Spinal cord (tissue), 9 donors: ENCODE measurements at regions not wholly inside any gene's neighbourhood (a gene's known extent, or its start where the extent isn't known, plus 50 kb on each side); places are given as distances from the start of the nearest gene placed in this dataset.

ENCODE experiments used
- DNase-seq, 6 donors: peaks; one replicate each; pipeline versions ENCODE4 v3.0.0 to v3.0.0-alpha.2; 2013 to 2015; ENCODE audit warnings: low spot score in 6 of 6, low read depth in 4 of 6
- H3K27ac ChIP-seq: one replicate; pipeline ENCODE4 v1.5.1; 2013; ENCODE audit warnings: low read depth, low read length, control low read depth
- H3K27me3 ChIP-seq: one replicate; pipeline ENCODE4 v1.6.1; 2013; ENCODE audit warnings: low read length; ENCODE audit not compliant: control insufficient read depth, insufficient read depth
- H3K36me3 ChIP-seq: one replicate; pipeline ENCODE4 v1.6.1; 2013; ENCODE audit warnings: low read length; ENCODE audit not compliant: control insufficient read depth, insufficient read depth
- H3K4me1 ChIP-seq: one replicate; pipeline ENCODE4 v1.6.1; 2013; ENCODE audit warnings: low read length; ENCODE audit not compliant: control insufficient read depth, insufficient read depth
- H3K4me3 ChIP-seq: one replicate; pipeline ENCODE4 v1.5.1; 2013; ENCODE audit warnings: low read depth, low read length, control low read depth
- H3K9me3 ChIP-seq: one replicate; pipeline ENCODE4 v1.6.1; 2013; ENCODE audit warnings: low read length; ENCODE audit not compliant: control insufficient read depth, insufficient read depth
- WGBS: methylation state at CpG from one replicate; pipeline ENCODE4 v1.1.5; 2013; ENCODE audit warnings: missing lambda C conversion rate; ENCODE audit not compliant: insufficient coverage; 5-methylcytosine and 5-hydroxymethylcytosine counted together
- donor health status: healthy.

DNA sequence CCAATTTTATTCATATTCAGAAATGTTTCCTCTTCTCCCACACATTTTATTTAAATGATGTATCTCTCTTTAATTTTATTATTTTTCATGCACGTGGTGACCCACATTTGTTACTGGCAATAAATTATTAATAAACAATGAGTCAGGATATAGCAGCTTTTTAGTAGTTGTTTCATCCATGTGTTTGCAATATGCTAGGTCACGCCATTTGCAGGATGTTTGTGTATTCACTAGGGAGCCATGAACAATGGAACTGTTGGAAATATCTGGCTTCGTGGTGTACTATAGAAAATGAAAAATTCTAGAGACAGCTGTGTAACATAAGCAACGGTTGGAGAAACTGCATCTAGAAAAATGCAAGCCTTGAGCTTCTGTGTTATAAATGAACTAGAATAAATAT lies 176.0 kb upstream of the COL3A1 start:
- WGBS, result 51% methylated on average over 2 of the region's 4 CpGs
- H3K27ac ChIP-seq, result no peak overlapping the region
- peak in 2 of 6 donors; percentile 40 to 52 for DNase-seq

GRCh38 chr2:188805219-188805618 lies 169.0 kb upstream of the COL3A1 start:
- DNase-seq, result peak in 1 of 6 donors; percentile 15
- WGBS, result 48% methylated on average over 2 of the region's 4 CpGs
- peaks cover 2% of the 10 kb centered on the region for H3K9me3 ChIP-seq
- H3K36me3 ChIP-seq, result no peaks in the 10 kb centered on the region
- H3K27me3 ChIP-seq, result no peaks in the 10 kb centered on the region
- H3K27ac ChIP-seq, result no peak overlapping the region
- no peak overlapping the region for H3K4me3 ChIP-seq
- no peaks in the 10 kb centered on the region for H3K4me1 ChIP-seq

More for the DNA sequence above, 176.0 kb upstream of the COL3A1 start:
- no peaks in the 10 kb centered on the region for H3K27me3 ChIP-seq
- no peak overlapping the region for H3K4me3 ChIP-seq
- peaks cover 2% of the 10 kb centered on the region for H3K9me3 ChIP-seq
- no peaks in the 10 kb centered on the region for H3K36me3 ChIP-seq
- H3K4me1 ChIP-seq, result no peaks in the 10 kb centered on the region

DNA sequence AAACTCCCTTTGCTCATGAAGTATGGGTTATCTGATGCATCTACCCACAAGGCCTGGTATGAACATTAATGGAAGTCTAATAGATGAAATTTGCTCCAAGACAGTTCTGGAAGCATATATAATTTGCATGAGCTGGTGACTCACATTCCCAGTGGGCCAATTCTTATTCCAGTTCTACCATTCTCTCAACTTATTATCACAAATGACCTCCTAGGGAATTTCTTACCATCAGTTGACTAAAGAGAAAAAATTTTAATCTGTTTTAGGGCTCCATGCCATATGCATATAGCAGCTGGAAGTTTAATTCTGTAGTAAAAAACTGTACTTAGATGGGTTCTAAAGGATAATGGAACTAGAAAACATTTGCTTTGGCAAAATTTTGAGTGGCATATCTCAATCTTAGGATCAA lies 165.2 kb upstream of the COL3A1 start:
- no peak overlapping the region for H3K27ac ChIP-seq
- H3K9me3 ChIP-seq, result no peaks in the 10 kb centered on the region

DNA sequence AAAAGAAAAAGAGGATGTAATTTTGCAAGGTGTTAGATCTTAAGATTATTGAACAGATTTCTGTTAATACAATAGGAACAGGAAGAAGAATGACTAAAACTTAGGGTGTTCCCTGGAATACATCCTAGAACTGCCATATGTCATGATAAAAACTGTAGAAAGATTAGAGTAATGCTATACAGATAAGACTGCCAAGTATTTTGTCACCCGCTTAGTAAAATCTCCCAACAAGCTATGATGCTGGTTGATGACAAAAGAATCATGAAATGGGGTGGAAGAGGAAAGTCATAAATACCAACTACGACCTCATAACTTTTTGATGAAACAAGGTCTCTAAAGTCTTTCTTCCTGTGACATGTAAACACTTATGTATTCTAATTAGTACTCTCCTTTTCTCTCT lies 163.6 kb upstream of the COL3A1 start:
- Histone ChIP-seq H3K4me1 (no peaks in the 10 kb centered on the region), H3K4me3 (no peak overlapping the region), H3K27ac (no peak overlapping the region), H3K27me3 (no peaks in the 10 kb centered on the region), H3K9me3 (no peaks in the 10 kb centered on the region), H3K36me3 (no peaks in the 10 kb centered on the region)
- no CpG with 5 or more reads among the region's 2 CpGs for WGBS
- DNase-seq, result peak in 1 of 6 donors; percentile 73

More for the DNA sequence above, 165.2 kb upstream of the COL3A1 start:
- H3K4me1 ChIP-seq, result no peaks in the 10 kb centered on the region
- no peaks in the 10 kb centered on the region for H3K36me3 ChIP-seq
- H3K27me3 ChIP-seq, result no peaks in the 10 kb centered on the region
- peak in 1 of 6 donors; percentile 39 for DNase-seq
- no peak overlapping the region for H3K4me3 ChIP-seq

GRCh38 chr2:188811522-188811921 lies 162.7 kb upstream of the COL3A1 start:
- Histone ChIP-seq H3K4me1 (no peaks in the 10 kb centered on the region), H3K36me3 (no peaks in the 10 kb centered on the region), H3K27ac (no peak overlapping the region), H3K27me3 (no peaks in the 10 kb centered on the region), H3K4me3 (no peak overlapping the region), H3K9me3 (no peaks in the 10 kb centered on the region)
- no CpG with 5 or more reads among the region's 1 CpG for WGBS
- DNase-seq, result no peak

GRCh38 chr2:188813315-188813714 lies 160.9 kb upstream of the COL3A1 start:
- Histone ChIP-seq H3K27me3 (no peaks in the 10 kb centered on the region), H3K4me3 (no peak overlapping the region), H3K27ac (no peak overlapping the region), H3K36me3 (no peaks in the 10 kb centered on the region), H3K9me3 (no peaks in the 10 kb centered on the region), H3K4me1 (no peaks in the 10 kb centered on the region)
- no CpG with 5 or more reads among the region's 3 CpGs for WGBS
- no peak for DNase-seq

GRCh38 chr2:188813857-188814256 lies 160.3 kb upstream of the COL3A1 start:
- Histone ChIP-seq H3K36me3 (no peaks in the 10 kb centered on the region), H3K4me1 (no peaks in the 10 kb centered on the region), H3K4me3 (no peak overlapping the region), H3K9me3 (no peaks in the 10 kb centered on the region), H3K27me3 (no peaks in the 10 kb centered on the region), H3K27ac (no peak overlapping the region)
- 90% methylated on average over 3 of the region's 5 CpGs for WGBS
- DNase-seq, result no peak

- no CpG with 5 or more reads among the region's 1 CpG for WGBS
- no peaks in the 10 kb centered on the region for H3K36me3 ChIP-seq
- DNase-seq, result no peak
- H3K27ac ChIP-seq, result no peak overlapping the region
- H3K27me3 ChIP-seq, result no peaks in the 10 kb centered on the region
- peaks cover 5% of the 10 kb centered on the region for H3K9me3 ChIP-seq
- H3K4me3 ChIP-seq, result no peak overlapping the region
- no peaks in the 10 kb centered on the region for H3K4me1 ChIP-seq
These were observed 155.2 kb upstream of the COL3A1 start for GRCh38 chr2:188819011-188819410.

- Histone ChIP-seq H3K9me3 (peaks cover 5% of the 10 kb centered on the region), H3K36me3 (no peaks in the 10 kb centered on the region), H3K4me3 (no peak overlapping the region), H3K27me3 (no peaks in the 10 kb centered on the region), H3K4me1 (no peaks in the 10 kb centered on the region), H3K27ac (no peak overlapping the region)
- no peak for DNase-seq
- whole genome bisulfite sequencing, result 54% methylated on average over 2 of the region's 3 CpGs
These were observed 154.4 kb upstream of the COL3A1 start for GRCh38 chr2:188819792-188820191.

DNA sequence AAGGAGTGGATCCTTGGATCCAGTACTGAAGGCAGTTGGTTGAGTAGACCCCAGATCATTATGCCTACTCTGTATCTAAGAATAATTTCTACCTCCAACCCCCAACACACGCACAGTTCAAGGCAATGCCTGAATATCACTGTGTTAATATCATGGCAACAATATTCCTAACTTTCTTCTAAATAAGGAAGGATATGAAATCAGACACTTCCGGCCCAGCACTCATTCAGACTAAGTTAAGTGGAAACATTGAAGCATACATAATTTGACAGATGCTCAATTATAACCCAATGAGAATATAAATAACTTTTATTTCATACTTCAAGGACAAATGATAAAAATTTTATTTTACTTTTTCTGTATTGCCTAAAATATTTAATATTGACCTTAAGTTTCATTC lies 153.6 kb upstream of the COL3A1 start:
- DNase-seq, result no peak
- Histone ChIP-seq H3K27me3 (no peaks in the 10 kb centered on the region), H3K27ac (no peak overlapping the region), H3K36me3 (no peaks in the 10 kb centered on the region), H3K4me3 (no peak overlapping the region), H3K9me3 (peaks cover 5% of the 10 kb centered on the region), H3K4me1 (no peaks in the 10 kb centered on the region)
- WGBS, result no CpG with 5 or more reads among the region's 2 CpGs
